LNCAP (cell line): ENCODE measurements at regions not wholly inside any gene's neighbourhood (a gene's known extent, or its start where the extent isn't known, plus 50 kb on each side); places are given as distances from the start of the nearest gene placed in this dataset.

Experiments
- CTCF ChIP-seq: fragments of 450-650 bp; IDR thresholded peaks from 2 replicates; pipeline ENCODE4 v1.5.1; 2017; ENCODE audit warnings: mild to moderate bottlenecking

- TF ChIP-seq CTCF: no peak
Measured at GRCh38 chr1:175840787-175841186, 97.4 kb upstream of the TNR start.

- no peak for TF ChIP-seq CTCF
Measured at GRCh38 chr1:175839779-175840669, 96.6 kb upstream of the TNR start.

- no peak for TF ChIP-seq CTCF
Measured at GRCh38 chr1:175834597-175834996, 91.2 kb upstream of the TNR start.

GRCh38 chr1:175833951-175834350 is 90.6 kb upstream of the TNR start:
- no peak for TF ChIP-seq CTCF

GRCh38 chr1:175833502-175833901 is 90.1 kb upstream of the TNR start:
- no peak for TF ChIP-seq CTCF

GRCh38 chr1:175830500-175830899 is 87.1 kb upstream of the TNR start:
- no peak for TF ChIP-seq CTCF

- no peak for TF ChIP-seq CTCF
Measured at GRCh38 chr1:175829845-175830244, 86.5 kb upstream of the TNR start.
